ENCODE measurements at regions not wholly inside any gene's neighbourhood (a gene's known extent, or its start where the extent isn't known, plus 50 kb on each side); places are given as distances from the start of the nearest gene placed in this dataset.

DNA sequence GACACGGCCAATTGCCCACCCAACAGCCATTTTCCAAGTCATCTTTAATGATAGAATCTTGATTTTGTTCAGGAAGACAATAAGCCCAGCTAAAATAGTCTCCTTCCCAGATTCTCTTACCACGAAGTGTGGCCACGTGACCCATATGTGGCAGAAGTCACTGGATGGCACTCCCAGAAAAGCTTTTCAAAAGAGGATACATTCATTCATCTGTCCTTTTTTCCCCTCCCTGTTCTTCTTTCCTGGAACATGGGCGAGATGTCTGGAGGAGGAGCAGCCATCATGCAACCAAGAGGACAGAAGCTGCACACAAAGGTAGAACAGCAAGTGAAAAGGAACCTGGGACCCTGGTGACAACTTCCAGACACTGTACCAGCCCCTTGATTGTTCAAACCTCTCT is 174.7 kb downstream of the UACA start:
- TF ChIP-seq, protein P1, sequence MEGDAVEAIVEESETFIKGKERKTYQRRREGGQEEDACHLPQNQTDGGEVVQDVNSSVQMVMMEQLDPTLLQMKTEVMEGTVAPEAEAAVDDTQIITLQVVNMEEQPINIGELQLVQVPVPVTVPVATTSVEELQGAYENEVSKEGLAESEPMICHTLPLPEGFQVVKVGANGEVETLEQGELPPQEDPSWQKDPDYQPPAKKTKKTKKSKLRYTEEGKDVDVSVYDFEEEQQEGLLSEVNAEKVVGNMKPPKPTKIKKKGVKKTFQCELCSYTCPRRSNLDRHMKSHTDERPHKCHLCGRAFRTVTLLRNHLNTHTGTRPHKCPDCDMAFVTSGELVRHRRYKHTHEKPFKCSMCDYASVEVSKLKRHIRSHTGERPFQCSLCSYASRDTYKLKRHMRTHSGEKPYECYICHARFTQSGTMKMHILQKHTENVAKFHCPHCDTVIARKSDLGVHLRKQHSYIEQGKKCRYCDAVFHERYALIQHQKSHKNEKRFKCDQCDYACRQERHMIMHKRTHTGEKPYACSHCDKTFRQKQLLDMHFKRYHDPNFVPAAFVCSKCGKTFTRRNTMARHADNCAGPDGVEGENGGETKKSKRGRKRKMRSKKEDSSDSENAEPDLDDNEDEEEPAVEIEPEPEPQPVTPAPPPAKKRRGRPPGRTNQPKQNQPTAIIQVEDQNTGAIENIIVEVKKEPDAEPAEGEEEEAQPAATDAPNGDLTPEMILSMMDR (IDR thresholded peaks at IDR 0.05): no peak
- TF ChIP-seq POLR2A (IDR thresholded peaks at IDR 0.05) (no peak), EP300 (IDR thresholded peaks at IDR 0.05) (no peak)

All from stomach (tissue), 4 donors.